ENCODE measurements at regions not wholly inside any gene's neighbourhood (a gene's known extent, or its start where the extent isn't known, plus 50 kb on each side); places are given as distances from the start of the nearest gene placed in this dataset.
A peak's percentile ranks its signal among the peaks of the same experiment; 100 is the strongest.
"Not testable (repeated sequence)": the region's sequence is repeated elsewhere in the genome, so short reads cannot be mapped to it uniquely, and the experiment has no call there.

DNA sequence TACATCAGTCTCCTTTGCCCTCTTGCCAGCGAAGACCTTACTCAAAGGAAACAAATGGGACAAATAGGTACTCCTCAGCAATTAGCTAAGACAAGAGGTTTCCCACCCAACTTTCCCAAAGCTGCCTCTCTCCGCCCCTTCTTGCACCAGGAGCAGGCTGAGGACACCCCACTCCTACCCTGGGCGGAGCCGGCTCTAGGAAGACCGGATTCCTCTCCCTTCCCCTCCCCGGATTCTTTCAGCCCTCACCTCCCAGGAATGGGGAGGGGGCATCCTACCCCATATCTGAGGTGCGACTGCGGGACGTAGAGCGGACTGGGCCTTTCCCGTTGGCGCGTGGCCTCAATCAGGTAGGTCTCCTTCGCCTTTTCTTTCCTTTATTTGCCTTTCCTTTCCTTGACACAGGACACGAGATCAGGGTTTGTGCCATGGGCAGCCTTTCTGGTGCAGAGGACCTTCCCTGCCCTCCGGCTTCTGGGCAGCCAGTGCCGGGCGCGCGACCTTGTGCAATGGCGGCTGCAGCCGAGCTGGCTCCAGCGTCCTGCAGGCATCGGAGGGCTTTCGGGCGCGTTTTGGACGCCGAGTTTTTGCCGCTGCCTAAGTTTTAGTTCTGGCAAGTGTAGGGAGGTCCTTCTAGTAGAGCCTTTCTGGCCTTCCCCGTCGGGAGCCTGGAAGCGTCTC lies 279.9 kb downstream of the PLS3 start:
- H3K9me3 ChIP-seq (replicated peaks; ENCODE audit: control insufficient read depth, low read depth, low read length); H3K4me3 ChIP-seq (ENCODE audit: low read length); DNase-seq; H3K36me3 ChIP-seq (ENCODE audit: control insufficient read depth, insufficient read depth, low read length); H3K27ac ChIP-seq (ENCODE audit: low read length); H3K4me1 ChIP-seq (ENCODE audit: control insufficient read depth, insufficient read depth, low read length); H3K27me3 ChIP-seq (ENCODE audit: control insufficient read depth, insufficient read depth, low read length): not testable (repeated sequence)
- WGBS (ENCODE audit: insufficient coverage): no CpG with 5 or more reads among the region's 33 CpGs

DNA sequence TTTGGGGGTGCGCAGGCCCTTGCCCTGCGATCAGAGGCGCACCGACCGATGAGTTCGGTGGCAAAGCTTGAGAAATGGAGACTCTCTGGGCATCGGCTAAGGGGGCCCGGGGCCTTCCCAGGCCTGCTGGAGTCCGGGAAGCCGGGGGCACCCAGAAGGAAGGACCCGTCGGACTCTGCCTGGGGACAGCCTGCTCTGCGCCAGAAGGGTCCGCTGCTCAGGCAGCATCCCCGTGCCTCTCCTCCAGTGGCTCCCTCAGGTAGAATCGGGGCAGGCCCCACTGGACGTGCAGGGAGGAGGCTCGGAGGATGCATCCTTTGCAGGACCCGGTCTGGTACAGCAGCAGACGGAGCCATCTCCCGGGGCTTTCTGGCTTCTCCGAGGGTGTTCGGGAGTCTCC lies 290.0 kb downstream of the PLS3 start:
- H3K36me3 ChIP-seq (ENCODE audit: control insufficient read depth, insufficient read depth, low read length); H3K4me1 ChIP-seq (ENCODE audit: control insufficient read depth, insufficient read depth, low read length); H3K9me3 ChIP-seq (replicated peaks; ENCODE audit: control insufficient read depth, low read depth, low read length); H3K4me3 ChIP-seq (ENCODE audit: low read length); H3K27ac ChIP-seq (ENCODE audit: low read length); DNase-seq; H3K27me3 ChIP-seq (ENCODE audit: control insufficient read depth, insufficient read depth, low read length): not testable (repeated sequence)
- WGBS (ENCODE audit: insufficient coverage): no CpG with 5 or more reads among the region's 23 CpGs

DNA sequence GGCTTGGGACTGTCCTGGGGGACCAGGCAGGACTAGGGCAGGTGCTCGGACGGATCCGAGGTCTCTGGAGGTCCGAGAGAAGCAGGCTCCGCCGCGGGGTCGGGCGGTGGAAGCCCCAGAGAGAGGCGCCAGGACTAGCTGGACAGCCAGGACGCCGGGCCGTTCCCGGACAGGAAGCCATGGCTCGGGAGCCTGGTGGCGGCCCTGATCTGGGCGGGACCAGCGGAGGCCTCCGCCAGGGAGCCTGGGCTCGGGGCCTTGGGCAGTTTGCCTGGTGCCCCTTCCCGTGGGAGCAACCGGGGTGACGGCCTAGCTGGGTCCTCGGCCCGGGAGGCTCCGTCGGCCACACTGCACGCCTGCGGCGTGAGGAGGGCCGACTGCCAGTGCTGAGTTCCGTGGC lies 292.3 kb downstream of the PLS3 start:
- H3K4me3 ChIP-seq (ENCODE audit: low read length); H3K9me3 ChIP-seq (replicated peaks; ENCODE audit: control insufficient read depth, low read depth, low read length); H3K4me1 ChIP-seq (ENCODE audit: control insufficient read depth, insufficient read depth, low read length); H3K27ac ChIP-seq (ENCODE audit: low read length); H3K36me3 ChIP-seq (ENCODE audit: control insufficient read depth, insufficient read depth, low read length); H3K27me3 ChIP-seq (ENCODE audit: control insufficient read depth, insufficient read depth, low read length); DNase-seq: not testable (repeated sequence)
- no CpG with 5 or more reads among the region's 32 CpGs for WGBS (ENCODE audit: insufficient coverage)

DNA sequence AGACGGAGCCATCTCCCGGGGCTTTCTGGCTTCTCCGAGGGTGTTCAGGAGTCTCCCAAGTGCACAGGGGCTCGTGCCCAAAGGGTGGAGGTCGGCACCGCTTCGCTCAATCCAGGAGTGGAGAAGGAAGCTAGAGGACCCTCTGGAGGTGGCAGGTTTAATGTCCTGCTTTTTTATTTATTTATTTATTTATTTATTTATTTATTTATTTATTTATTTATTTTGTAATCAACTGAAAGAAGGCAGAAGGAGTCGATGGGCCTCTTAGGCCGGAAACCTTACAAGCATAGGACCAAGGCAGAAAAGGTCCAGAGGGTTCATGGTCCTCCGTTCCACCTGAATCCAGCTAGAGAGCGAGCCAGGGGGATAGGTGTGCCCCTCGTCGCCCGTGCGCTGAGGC lies 289.4 kb upstream of the AGTR2 start:
- not testable (repeated sequence) for H3K27me3 ChIP-seq (ENCODE audit: control insufficient read depth, insufficient read depth, low read length); DNase-seq; H3K27ac ChIP-seq (ENCODE audit: low read length); H3K9me3 ChIP-seq (replicated peaks; ENCODE audit: control insufficient read depth, low read depth, low read length); H3K4me3 ChIP-seq (ENCODE audit: low read length); H3K36me3 ChIP-seq (ENCODE audit: control insufficient read depth, insufficient read depth, low read length); H3K4me1 ChIP-seq (ENCODE audit: control insufficient read depth, insufficient read depth, low read length)
- no CpG with 5 or more reads among the region's 15 CpGs for WGBS (ENCODE audit: insufficient coverage)

DNA sequence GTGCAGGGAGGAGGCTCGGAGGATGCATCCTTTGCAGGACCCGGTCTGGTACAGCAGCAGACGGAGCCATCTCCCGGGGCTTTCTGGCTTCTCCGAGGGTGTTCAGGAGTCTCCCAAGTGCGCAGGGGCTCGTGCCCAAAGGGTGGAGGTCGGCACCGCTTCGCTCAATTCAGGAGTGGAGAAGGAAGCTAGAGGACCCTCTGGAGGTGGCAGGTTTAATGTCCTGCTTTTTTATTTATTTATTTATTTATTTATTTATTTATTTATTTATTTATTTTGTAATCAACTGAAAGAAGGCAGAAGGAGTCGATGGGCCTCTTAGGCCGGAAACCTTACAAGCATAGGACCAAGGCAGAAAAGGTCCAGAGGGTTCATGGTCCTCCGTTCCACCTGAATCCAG lies 286.4 kb upstream of the AGTR2 start:
- H3K36me3 ChIP-seq (ENCODE audit: control insufficient read depth, insufficient read depth, low read length); H3K4me3 ChIP-seq (ENCODE audit: low read length); H3K4me1 ChIP-seq (ENCODE audit: control insufficient read depth, insufficient read depth, low read length); H3K27ac ChIP-seq (ENCODE audit: low read length); H3K27me3 ChIP-seq (ENCODE audit: control insufficient read depth, insufficient read depth, low read length); DNase-seq; H3K9me3 ChIP-seq (replicated peaks; ENCODE audit: control insufficient read depth, low read depth, low read length): not testable (repeated sequence)
- no CpG with 5 or more reads among the region's 13 CpGs for WGBS (ENCODE audit: insufficient coverage)

DNA sequence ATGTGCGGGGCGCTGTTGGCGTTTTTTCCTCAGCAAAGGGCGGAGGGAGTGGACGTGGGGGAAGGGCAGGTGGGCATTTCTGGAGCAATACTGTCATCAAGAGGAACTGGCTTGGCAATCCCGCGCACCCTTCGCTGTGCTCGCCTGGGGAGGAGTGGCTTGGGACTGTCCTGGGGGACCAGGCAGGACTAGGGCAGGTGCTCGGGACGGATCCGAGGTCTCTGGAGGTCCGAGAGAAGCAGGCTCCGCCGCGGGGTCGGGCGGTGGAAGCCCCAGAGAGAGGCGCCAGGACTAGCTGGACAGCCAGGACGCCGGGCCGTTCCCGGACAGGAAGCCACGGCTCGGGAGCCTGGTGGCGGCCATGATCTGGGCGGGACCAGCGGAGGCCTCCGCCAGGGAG lies 282.5 kb upstream of the AGTR2 start:
- peak; percentile 76 for DNase-seq
- Histone ChIP-seq H3K4me3 (ENCODE audit: low read length) (peak overlapping the region; percentile 38), H3K27ac (ENCODE audit: low read length) (peak overlapping the region; percentile 51), H3K9me3 (replicated peaks; ENCODE audit: control insufficient read depth, low read depth, low read length) (peaks cover 22% of the 10 kb centered on the region)
- not testable (repeated sequence) for H3K27me3 ChIP-seq (ENCODE audit: control insufficient read depth, insufficient read depth, low read length); H3K4me1 ChIP-seq (ENCODE audit: control insufficient read depth, insufficient read depth, low read length); H3K36me3 ChIP-seq (ENCODE audit: control insufficient read depth, insufficient read depth, low read length)
- WGBS (ENCODE audit: insufficient coverage): 85% methylated on average over 7 of the region's 29 CpGs

DNA sequence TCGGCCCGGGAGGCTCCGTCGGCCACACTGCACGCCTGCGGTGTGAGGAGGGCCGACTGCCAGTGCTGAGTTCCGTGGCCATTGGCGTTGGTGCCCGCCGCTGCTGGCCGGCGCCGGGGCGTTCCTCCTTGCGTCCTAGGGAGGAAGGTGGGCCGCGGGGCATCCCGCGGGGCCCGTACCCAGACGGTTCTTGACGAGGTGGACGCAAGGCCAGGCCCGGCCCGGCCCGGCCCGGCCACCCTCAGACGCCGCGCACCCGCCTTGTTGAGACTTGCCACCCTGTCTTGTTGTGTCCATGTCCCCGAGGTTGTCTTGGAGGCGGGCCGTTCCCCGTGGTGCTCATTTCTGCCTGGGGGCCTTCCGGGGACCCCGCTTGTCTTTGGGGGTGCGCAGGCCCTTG lies 282.0 kb upstream of the AGTR2 start:
- H3K9me3 ChIP-seq (replicated peaks; ENCODE audit: control insufficient read depth, low read depth, low read length): peaks cover 22% of the 10 kb centered on the region
- not testable (repeated sequence) for H3K4me3 ChIP-seq (ENCODE audit: low read length); H3K36me3 ChIP-seq (ENCODE audit: control insufficient read depth, insufficient read depth, low read length); H3K4me1 ChIP-seq (ENCODE audit: control insufficient read depth, insufficient read depth, low read length); H3K27ac ChIP-seq (ENCODE audit: low read length); DNase-seq; H3K27me3 ChIP-seq (ENCODE audit: control insufficient read depth, insufficient read depth, low read length)
- WGBS (ENCODE audit: insufficient coverage): 64% methylated on average over 10 of the region's 39 CpGs

DNA sequence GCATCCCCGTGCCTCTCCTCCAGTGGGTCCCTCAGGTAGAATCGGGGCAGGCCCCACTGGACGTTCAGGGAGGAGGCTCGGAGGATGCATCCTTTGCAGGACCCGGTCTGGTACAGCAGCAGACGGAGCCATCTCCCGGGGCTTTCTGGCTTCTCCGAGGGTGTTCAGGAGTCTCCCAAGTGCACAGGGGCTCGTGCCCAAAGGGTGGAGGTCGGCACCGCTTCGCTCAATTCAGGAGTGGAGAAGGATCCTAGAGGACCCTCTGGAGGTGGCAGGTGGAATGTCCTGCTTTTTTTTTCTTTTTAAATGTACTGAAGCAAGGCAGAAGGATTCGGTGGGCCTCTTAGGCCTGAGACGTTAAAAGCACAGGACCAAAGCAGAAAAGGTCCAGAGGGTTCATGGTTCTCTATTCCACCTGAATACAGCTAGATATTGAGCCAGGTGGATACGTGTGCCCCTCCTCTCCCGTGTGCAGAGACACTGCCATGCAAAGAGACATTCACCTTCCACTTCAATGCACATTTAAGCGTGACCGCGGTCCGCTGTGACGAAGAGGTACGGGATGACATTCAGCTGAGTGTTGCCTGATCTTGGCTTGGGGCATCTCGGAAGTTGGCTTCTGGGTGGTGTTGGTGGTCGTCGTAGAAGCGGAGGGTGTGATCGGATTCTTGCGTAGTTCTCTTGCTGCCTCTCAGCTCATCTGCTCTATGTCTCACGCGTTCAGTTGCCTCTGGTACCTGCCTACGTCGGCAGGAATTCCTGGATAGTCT lies 281.2 kb upstream of the AGTR2 start:
- DNase-seq: no peak
- no peaks in the 10 kb centered on the region for H3K36me3 ChIP-seq (ENCODE audit: control insufficient read depth, insufficient read depth, low read length)
- WGBS (ENCODE audit: insufficient coverage): 91% methylated on average over 20 of the region's 32 CpGs
- no peaks in the 10 kb centered on the region for H3K27me3 ChIP-seq (ENCODE audit: control insufficient read depth, insufficient read depth, low read length)
- peaks cover 22% of the 10 kb centered on the region for H3K9me3 ChIP-seq (replicated peaks; ENCODE audit: control insufficient read depth, low read depth, low read length)
- H3K27ac ChIP-seq (ENCODE audit: low read length): no peak overlapping the region
- H3K4me1 ChIP-seq (ENCODE audit: control insufficient read depth, insufficient read depth, low read length): peaks cover 10% of the 10 kb centered on the region
- H3K4me3 ChIP-seq (ENCODE audit: low read length): no peak overlapping the region

DNA sequence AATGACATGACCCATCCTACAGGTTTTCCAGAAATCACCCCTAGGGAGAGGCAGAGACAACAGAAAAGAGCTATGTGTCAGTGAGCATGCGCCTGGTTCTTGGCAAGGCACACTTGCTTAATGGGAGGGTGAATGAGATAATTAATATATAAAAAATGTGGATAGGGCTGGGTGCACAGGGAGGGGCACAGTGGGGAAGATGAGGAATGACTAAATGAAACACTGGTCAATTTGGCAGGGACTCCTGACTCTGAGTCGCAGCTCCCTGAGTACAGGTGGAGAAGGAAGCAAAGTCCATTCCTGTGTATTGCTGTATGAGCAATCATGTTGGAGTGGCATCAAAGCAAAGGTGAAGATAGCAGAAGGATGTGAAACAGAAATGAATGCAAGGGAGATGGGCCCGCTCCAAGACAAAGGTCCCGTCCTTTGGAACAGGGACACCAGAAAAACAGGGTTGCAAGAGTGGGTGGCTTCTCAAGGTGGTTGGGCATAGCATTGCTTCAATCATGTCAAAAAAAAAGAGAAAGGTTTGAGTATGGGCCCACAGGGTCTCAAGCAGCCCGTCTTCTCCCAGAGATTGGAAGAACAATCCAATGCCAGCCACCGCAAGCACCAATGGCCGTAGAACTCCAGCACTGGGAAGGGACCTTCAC lies 278.4 kb upstream of the AGTR2 start:
- peak overlapping the region; percentile 31 for H3K4me3 ChIP-seq (ENCODE audit: low read length)
- no peak for DNase-seq

DNA sequence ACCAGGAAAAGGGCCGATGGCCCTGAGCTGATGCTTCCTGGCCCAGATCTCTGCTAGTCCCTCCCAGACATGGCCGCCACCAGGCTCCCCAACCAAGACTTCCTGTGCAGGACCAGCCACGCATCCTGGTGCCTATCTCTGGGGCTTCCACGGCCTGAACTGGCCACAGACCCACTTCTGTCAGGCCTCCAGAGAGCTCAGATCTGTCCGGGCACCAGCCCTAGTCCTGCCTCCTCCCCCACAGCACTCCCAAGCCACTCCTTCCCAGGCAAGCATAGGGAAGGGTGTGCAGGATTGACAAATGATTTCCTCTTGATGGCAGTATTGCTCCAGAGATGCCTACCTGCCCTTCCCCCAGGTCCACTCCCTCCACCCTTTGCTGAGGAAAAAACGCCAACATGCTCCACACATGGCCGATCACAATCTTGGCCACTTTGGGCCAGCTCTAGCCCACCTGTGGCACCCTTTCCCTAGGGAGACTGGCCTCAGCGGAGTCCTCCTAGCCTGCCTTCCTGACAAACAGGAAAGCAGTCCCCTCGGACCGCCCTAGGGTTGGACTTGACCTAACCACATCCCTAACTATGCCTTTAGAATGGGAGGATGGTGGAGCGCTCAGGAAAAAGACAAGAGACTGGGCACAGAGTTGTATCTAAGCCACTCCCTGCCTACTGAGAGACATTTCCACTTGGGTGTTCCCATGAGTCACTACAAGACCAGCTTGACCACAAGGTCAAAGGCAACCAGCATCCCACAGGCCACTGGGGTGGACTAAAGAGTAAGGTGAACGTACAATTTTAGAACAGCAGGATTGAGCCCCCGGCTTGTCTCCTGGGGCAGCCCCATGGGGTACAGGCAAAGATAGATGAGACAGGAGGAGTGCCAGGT lies 277.5 kb upstream of the AGTR2 start:
- Histone ChIP-seq H3K4me1 (ENCODE audit: control insufficient read depth, insufficient read depth, low read length) (peaks cover 10% of the 10 kb centered on the region), H3K27me3 (ENCODE audit: control insufficient read depth, insufficient read depth, low read length) (peaks cover 13% of the 10 kb centered on the region), H3K9me3 (replicated peaks; ENCODE audit: control insufficient read depth, low read depth, low read length) (peaks cover 29% of the 10 kb centered on the region), H3K4me3 (ENCODE audit: low read length) (peak overlapping the region; percentile 31), H3K27ac (ENCODE audit: low read length) (no peak overlapping the region), H3K36me3 (ENCODE audit: control insufficient read depth, insufficient read depth, low read length) (no peaks in the 10 kb centered on the region)
- 27% methylated on average over 6 of the region's 13 CpGs for WGBS (ENCODE audit: insufficient coverage)
- DNase-seq: peak; percentile 78

More for the DNA sequence above, 278.4 kb upstream of the AGTR2 start:
- Histone ChIP-seq H3K27me3 (ENCODE audit: control insufficient read depth, insufficient read depth, low read length) (peaks cover 9% of the 10 kb centered on the region), H3K9me3 (replicated peaks; ENCODE audit: control insufficient read depth, low read depth, low read length) (peaks cover 29% of the 10 kb centered on the region), H3K27ac (ENCODE audit: low read length) (no peak overlapping the region), H3K4me1 (ENCODE audit: control insufficient read depth, insufficient read depth, low read length) (peaks cover 10% of the 10 kb centered on the region), H3K36me3 (ENCODE audit: control insufficient read depth, insufficient read depth, low read length) (no peaks in the 10 kb centered on the region)
- 83% methylated on average over 7 of the region's 7 CpGs for WGBS (ENCODE audit: insufficient coverage)

Measured in muscle of leg (tissue), 3 donors.